ENCODE measurements at regions not wholly inside any gene's neighbourhood (a gene's known extent, or its start where the extent isn't known, plus 50 kb on each side); places are given as distances from the start of the nearest gene placed in this dataset.

- TF ChIP-seq ZNF75A (CRISPR knock-in tag; IDR thresholded peaks at IDR 0.05) (no peak), STAT5B (CRISPR knock-in tag; IDR thresholded peaks at IDR 0.05) (no peak), ZNF3 (CRISPR knock-in tag; IDR thresholded peaks at IDR 0.05) (no peak), RBM39 (optimal IDR thresholded peaks at IDR 0.05; ENCODE audit: low read depth, low read length) (no peak), GABPA (tag; conservative IDR thresholded peaks at IDR 0.05; ENCODE audit: low read depth) (peak; percentile 37), CREB1 (IDR thresholded peaks at IDR 0.05) (no peak), CREB1 (CRISPR knock-in tag; IDR thresholded peaks at IDR 0.05) (no peak), SIX5 (IDR thresholded peaks at IDR 0.05; ENCODE audit: borderline replicate concordance in 1 of 2, insufficient read depth in 1 of 2, low read depth in 1 of 2, low read length in 2 of 2) (no peak), ZNF165 (CRISPR knock-in tag; IDR thresholded peaks at IDR 0.05; ENCODE audit: borderline replicate concordance) (no peak), ZKSCAN3 (CRISPR knock-in tag; IDR thresholded peaks at IDR 0.05) (no peak), BRF1 (IDR thresholded peaks at IDR 0.05; ENCODE audit: borderline replicate concordance, extremely low read depth, insufficient read length) (no peak), MCM5 (IDR thresholded peaks at IDR 0.05; ENCODE audit: low read depth) (no peak), BCLAF1 (IDR thresholded peaks at IDR 0.05; ENCODE audit: borderline replicate concordance in 1 of 2, control insufficient read depth in 1 of 2, low read depth in 2 of 2, low read length in 1 of 2) (no peak), NR2C2 (CRISPR knock-in tag; IDR thresholded peaks at IDR 0.05) (no peak), NR2C2 (tag; IDR thresholded peaks at IDR 0.05) (no peak)
Measured at GRCh38 chr2:181828122-181828705, 63.3 kb upstream of the ITPRID2 start (continued).
